SK-N-SH treated with all-trans-retinoic acid at 6 μM for 48 hours (cell line): ENCODE measurements at regions not wholly inside any gene's neighbourhood (a gene's known extent, or its start where the extent isn't known, plus 50 kb on each side); places are given as distances from the start of the nearest gene placed in this dataset.

ENCODE experiments used
- ATAC-seq: fragments of 200-7000 bp; cut with Tn5 transposase; 3 replicates; pipeline ENCODE4 v1.9.1; 2020; ENCODE audit warnings: mild to moderate bottlenecking, moderate library complexity
- ARNTL ChIP-seq: fragments of 450-650 bp; formaldehyde crosslinking; IDR thresholded peaks from 2 replicates; pipeline ENCODE4 v1.5.0; 2020; ENCODE audit warnings: low read depth, mild to moderate bottlenecking, moderate library complexity, borderline replicate concordance
- CSDC2 ChIP-seq: fragments of 250-450 bp; sonication (Bioruptor Pico); IDR thresholded peaks from 2 replicates; pipeline ENCODE4 v1.5.0; 2020; ENCODE audit warnings: mild to moderate bottlenecking, moderate library complexity
- ESRRG ChIP-seq: fragments of 250-450 bp; sonication (Bioruptor Pico); IDR thresholded peaks from 2 replicates; pipeline ENCODE4 v1.6.1; 2021; ENCODE audit warnings: mild to moderate bottlenecking
- GLIS3 ChIP-seq: fragments of 250-450 bp; sonication (Bioruptor Pico); IDR thresholded peaks from 2 replicates; pipeline ENCODE4 v1.5.0; 2020; ENCODE audit warnings: mild to moderate bottlenecking, moderate library complexity
- ISL1 ChIP-seq: fragments of 250-450 bp; sonication (Bioruptor Pico); IDR thresholded peaks from 2 replicates; pipeline ENCODE4 v2.1.2; 2022; ENCODE audit warnings: mild to moderate bottlenecking, moderate library complexity
- OSR1 ChIP-seq: fragments of 250-450 bp; sonication (Bioruptor Pico); IDR thresholded peaks from 2 replicates; pipeline ENCODE4 v1.8.0; 2022; ENCODE audit warnings: moderate library complexity, mild to moderate bottlenecking, inconsistent platforms
- PATZ1 ChIP-seq: fragments of 250-450 bp; sonication (Bioruptor Pico); IDR thresholded peaks from 2 replicates; pipeline ENCODE4 v1.8.0; 2020; ENCODE audit warnings: mild to moderate bottlenecking, moderate library complexity, borderline replicate concordance
- POU6F1 ChIP-seq: fragments of 250-450 bp; sonication (Bioruptor Pico); IDR thresholded peaks from 2 replicates; pipeline ENCODE4 v1.8.0; 2021; ENCODE audit warnings: low read depth, mild to moderate bottlenecking, moderate library complexity, borderline replicate concordance
- PPARA ChIP-seq: fragments of 250-450 bp; sonication (Bioruptor Pico); IDR thresholded peaks from 2 replicates; pipeline ENCODE4 v1.5.0; 2020; ENCODE audit warnings: mild to moderate bottlenecking, borderline replicate concordance
- RARB ChIP-seq: fragments of 250-450 bp; sonication (Bioruptor Pico); IDR thresholded peaks from 2 replicates; pipeline ENCODE4 v1.8.0; 2021; ENCODE audit warnings: mild to moderate bottlenecking, moderate library complexity
- SNAI2 ChIP-seq: fragments of 250-450 bp; sonication (Bioruptor Pico); IDR thresholded peaks from 2 replicates; pipeline ENCODE4 v1.5.0; 2020; ENCODE audit warnings: mild to moderate bottlenecking, moderate library complexity
- TCF4 ChIP-seq: fragments of 250-450 bp; sonication (Bioruptor Pico); IDR thresholded peaks from 2 replicates; pipeline ENCODE4 v1.8.0; 2021; ENCODE audit warnings: mild to moderate bottlenecking, moderate library complexity, borderline replicate concordance
- TOX ChIP-seq: fragments of 250-450 bp; sonication (Bioruptor Pico); IDR thresholded peaks from 2 replicates; pipeline ENCODE4 v1.8.0; 2021; ENCODE audit warnings: mild to moderate bottlenecking, moderate library complexity, borderline replicate concordance
- TSHZ2 ChIP-seq: fragments of 250-450 bp; sonication (Bioruptor Pico); IDR thresholded peaks from 2 replicates; pipeline ENCODE4 v1.5.0; 2020; ENCODE audit warnings: mild to moderate bottlenecking, moderate library complexity
- ZC3H10 ChIP-seq: fragments of 250-450 bp; sonication (Bioruptor Pico); IDR thresholded peaks from 2 replicates; pipeline ENCODE4 v1.5.1; 2021; ENCODE audit warnings: mild to moderate bottlenecking, moderate library complexity
- ZFP30 ChIP-seq: fragments of 450-650 bp; formaldehyde crosslinking; IDR thresholded peaks from 2 replicates; pipeline ENCODE4 v1.5.0; 2022; ENCODE audit warnings: mild to moderate bottlenecking, moderate library complexity
- ZNF565 ChIP-seq: fragments of 450-650 bp; formaldehyde crosslinking; conservative IDR thresholded peaks from 2 replicates; pipeline ENCODE4 v1.5.0; 2020; ENCODE audit warnings: low read depth, mild to moderate bottlenecking, moderate library complexity
- ZNF70 ChIP-seq: fragments of 450-650 bp; formaldehyde crosslinking; IDR thresholded peaks from 2 replicates; pipeline ENCODE4 v1.5.0; 2020; ENCODE audit warnings: mild to moderate bottlenecking, moderate library complexity
- ZNF8 ChIP-seq: fragments of 450-650 bp; formaldehyde crosslinking; IDR thresholded peaks from 2 replicates; pipeline ENCODE4 v1.5.0; 2020; ENCODE audit warnings: mild to moderate bottlenecking, moderate library complexity
- TF ChIP-seq, protein P1 (sequence below): fragments of 250-450 bp; sonication (Bioruptor Pico); IDR thresholded peaks from 2 replicates; pipeline ENCODE4 v1.5.1; 2021; ENCODE audit warnings: mild to moderate bottlenecking, moderate library complexity
- TF ChIP-seq, protein P2 (sequence below): fragments of 250-450 bp; sonication (Bioruptor Pico); IDR thresholded peaks from 2 replicates; pipeline ENCODE4 v1.5.1; 2020; ENCODE audit warnings: low read depth, mild to moderate bottlenecking, moderate library complexity

DNA sequence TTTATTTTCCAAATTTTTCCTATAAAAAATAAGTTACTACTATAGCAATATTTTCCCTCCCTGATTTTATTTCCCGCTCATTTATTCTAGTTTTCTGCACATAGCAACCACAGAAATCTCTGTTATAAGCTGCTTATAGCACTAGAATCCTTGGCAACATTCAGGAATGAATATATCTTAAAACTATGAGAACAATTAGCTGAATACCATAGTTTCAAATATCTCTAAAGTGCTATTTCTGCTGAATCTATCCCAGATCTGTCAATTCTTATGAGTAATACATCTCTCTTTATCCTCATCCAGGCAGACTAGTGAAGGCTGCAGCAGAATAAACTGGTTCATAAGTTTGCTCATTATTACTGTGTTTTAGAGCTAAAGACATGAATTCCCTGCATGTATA is 622.9 kb upstream of the DIPK2B start:
- TF ChIP-seq OSR1 (no peak), ZNF565 (CRISPR knock-in tag) (no peak), TCF4 (no peak), ZC3H10 (CRISPR knock-in tag) (no peak), POU6F1 (no peak), TSHZ2 (CRISPR knock-in tag) (no peak), CSDC2 (CRISPR knock-in tag) (no peak), ZNF8 (CRISPR knock-in tag) (no peak), PATZ1 (CRISPR knock-in tag) (no peak), SNAI2 (CRISPR knock-in tag) (no peak), ZNF70 (CRISPR knock-in tag) (no peak), TOX (CRISPR knock-in tag) (no peak), PPARA (no peak), ESRRG (CRISPR knock-in tag) (no peak), ISL1 (CRISPR knock-in tag) (no peak), RARB (CRISPR knock-in tag) (no peak), GLIS3 (CRISPR knock-in tag) (no peak)
- TF ChIP-seq, protein P1, sequence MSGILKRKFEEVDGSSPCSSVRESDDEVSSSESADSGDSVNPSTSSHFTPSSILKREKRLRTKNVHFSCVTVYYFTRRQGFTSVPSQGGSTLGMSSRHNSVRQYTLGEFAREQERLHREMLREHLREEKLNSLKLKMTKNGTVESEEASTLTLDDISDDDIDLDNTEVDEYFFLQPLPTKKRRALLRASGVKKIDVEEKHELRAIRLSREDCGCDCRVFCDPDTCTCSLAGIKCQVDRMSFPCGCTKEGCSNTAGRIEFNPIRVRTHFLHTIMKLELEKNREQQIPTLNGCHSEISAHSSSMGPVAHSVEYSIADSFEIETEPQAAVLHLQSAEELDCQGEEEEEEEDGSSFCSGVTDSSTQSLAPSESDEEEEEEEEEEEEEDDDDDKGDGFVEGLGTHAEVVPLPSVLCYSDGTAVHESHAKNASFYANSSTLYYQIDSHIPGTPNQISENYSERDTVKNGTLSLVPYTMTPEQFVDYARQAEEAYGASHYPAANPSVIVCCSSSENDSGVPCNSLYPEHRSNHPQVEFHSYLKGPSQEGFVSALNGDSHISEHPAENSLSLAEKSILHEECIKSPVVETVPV (CRISPR knock-in tag) = no peak
- TF ChIP-seq, protein P2, sequence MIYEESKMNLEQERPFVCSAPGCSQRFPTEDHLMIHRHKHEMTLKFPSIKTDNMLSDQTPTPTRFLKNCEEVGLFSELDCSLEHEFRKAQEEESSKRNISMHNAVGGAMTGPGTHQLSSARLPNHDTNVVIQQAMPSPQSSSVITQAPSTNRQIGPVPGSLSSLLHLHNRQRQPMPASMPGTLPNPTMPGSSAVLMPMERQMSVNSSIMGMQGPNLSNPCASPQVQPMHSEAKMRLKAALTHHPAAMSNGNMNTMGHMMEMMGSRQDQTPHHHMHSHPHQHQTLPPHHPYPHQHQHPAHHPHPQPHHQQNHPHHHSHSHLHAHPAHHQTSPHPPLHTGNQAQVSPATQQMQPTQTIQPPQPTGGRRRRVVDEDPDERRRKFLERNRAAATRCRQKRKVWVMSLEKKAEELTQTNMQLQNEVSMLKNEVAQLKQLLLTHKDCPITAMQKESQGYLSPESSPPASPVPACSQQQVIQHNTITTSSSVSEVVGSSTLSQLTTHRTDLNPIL (CRISPR knock-in tag) = no peak

DNA sequence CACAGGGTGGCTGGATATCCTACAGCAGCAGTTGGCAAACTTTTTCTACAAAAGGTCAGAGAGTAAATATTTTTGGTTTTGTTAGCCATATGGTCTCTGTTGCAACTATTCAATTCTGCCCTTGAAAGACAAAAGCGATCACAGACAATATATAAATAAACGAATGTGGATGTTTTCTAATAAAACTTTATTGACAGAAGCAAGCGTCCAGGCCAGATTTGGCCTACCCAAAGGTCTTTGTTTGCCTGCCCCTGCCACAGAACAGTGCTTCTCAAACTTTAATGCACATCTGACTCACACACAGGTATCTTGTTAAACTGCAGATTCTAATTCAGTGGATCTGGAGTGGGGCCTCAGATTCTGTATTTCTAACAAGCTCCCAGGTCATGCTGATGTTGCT is 621.4 kb upstream of the DIPK2B start:
- no peak for ATAC-seq
- TF ChIP-seq PPARA = no peak
- no peak for TF ChIP-seq ZC3H10 (CRISPR knock-in tag)
- no peak for TF ChIP-seq TSHZ2 (CRISPR knock-in tag)
- no peak for TF ChIP-seq OSR1
- TF ChIP-seq, protein P2 (CRISPR knock-in tag) = no peak
- TF ChIP-seq ZFP30 = no peak
- no peak for TF ChIP-seq ISL1 (CRISPR knock-in tag)
- no peak for TF ChIP-seq TCF4
- TF ChIP-seq GLIS3 (CRISPR knock-in tag) = no peak
- TF ChIP-seq, protein P1 (CRISPR knock-in tag) = no peak
- TF ChIP-seq RARB (CRISPR knock-in tag) = no peak
- TF ChIP-seq ZNF70 (CRISPR knock-in tag) = no peak
- no peak for TF ChIP-seq ARNTL (CRISPR knock-in tag)
- TF ChIP-seq SNAI2 (CRISPR knock-in tag) = no peak
- no peak for TF ChIP-seq ZNF8 (CRISPR knock-in tag)
- TF ChIP-seq, all 23 proteins: peak for 0

More for the DNA sequence above, 622.9 kb upstream of the DIPK2B start:
- ATAC-seq = peak; percentile 50
